OCI-M2 (cell line): ENCODE measurements at regions not wholly inside any gene's neighbourhood (a gene's known extent, or its start where the extent isn't known, plus 50 kb on each side); places are given as distances from the start of the nearest gene placed in this dataset.

ENCODE experiments used
- DNase-seq: peaks from one replicate; lab custom pipeline; 2025; ENCODE audit not compliant: unreplicated experiment; lab: John Stamatoyannopoulos, UW

DNA sequence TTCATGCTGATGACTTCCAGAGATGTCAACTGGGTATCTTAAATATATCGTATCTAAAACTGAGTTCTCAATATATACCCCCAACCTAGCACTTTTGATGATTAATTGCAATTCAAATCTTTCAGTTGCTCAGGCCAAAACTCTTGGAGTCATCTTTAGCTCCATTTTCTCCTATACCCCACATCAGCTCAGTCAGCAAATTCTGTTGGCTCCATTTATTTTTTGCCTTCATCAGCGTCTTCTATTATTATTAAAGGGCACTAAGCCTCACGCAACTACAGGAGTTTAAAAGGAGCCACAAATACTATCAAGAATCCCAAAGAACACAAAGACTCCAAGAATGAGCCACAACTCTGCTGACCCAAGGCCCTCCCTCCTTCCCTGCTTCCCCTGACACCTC is 134.9 kb downstream of the KCTD12 start:
- DNase-seq: no peak

DNA sequence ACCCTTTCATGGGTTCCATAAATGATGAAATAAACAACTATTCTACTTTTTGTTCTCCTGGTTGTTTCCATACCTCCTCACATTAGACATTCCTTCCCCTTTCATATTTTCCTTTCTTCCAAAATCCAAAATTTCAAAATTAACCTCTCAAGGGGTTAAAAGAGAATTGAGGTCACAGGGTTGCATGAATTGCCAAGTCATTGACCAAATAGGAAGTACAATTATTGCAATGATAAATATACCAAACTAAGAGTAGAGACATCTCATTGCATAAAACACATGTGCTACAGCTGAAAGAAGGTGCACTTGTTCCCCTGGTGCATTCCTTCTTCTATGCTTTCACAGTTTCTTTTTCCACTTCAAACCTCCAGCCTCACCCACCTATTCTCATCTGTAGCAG is 136.1 kb downstream of the KCTD12 start:
- no peak for DNase-seq

DNA sequence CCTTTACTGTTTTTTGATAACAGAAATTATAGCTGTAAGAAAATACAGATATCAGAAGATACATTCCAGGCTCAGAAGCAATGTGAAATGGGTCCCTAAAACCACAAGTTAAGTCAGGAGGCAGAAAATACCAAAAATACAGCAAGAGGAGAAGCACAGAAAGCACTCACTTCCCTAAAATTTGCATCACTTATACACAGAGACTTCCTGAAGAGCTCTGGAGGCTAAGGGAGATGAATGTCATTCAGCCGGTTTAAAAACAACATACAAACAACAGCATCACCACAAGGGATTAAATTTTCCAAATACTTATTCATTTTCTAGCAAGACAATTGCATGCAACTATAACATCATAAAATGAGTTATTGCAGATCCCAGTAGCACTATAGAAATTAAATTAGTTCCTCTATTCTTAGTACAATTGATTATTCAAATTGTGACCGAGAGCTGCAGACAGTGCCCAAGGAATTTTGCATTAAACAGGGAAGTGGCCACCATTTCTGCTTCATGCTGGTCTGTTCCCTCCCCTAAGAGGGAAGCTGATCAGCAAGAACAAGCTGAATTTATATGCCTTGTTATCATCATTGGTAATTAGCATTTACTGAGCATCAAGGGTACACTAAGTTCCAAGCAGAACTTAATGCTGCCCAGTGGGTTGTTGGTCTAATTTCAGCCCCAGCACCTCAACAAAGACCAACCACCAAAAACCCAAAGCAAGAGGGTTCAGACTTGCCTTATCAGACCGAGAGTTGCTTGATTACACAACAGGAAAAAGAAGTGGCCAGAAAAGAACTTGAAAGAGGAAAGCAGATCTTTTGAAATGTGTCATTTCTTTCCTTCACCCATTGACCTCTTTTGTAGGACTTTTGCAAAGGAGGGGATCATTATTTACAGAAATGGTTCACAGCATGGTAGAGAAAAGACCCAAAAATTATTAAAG is 140.7 kb downstream of the KCTD12 start:
- no peak for DNase-seq

DNA sequence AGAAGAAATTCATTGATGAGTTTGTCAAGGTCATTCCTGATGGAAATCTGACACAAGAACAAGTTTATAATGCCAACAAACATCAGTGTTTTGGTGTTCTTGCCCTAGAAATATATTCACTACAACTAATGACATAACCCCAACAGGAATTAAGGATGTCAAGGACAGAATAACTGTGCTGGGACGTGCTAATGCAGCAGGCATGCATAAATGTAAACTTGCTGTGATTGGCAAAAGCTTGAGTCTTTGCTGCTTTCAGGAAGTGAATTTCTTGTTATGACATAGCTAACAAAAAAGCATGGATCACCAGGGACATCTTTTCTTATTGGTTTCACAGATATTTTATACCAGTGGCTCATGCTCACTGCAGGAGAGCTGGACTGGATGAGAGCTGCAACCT is 144.6 kb downstream of the KCTD12 start:
- DNase-seq: no peak

DNA sequence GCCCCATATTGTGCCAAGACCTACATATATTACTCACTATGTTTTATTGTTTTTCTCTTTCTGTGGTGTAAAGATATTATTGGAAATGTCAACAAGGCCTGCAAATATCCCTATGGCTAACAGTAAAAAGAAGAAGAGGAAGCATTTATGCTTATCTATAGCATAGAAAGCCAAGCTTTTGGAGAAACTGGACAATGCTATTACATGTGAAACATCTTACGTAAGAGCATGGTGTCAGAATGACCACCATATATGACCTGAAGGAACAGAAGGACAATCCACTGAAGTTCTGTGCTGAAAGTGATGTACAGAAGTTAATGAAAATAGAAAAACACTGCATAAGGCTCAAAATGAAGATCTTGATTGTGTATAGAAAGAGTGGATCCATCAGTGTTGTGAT is 145.2 kb downstream of the KCTD12 start:
- no peak for DNase-seq

DNA sequence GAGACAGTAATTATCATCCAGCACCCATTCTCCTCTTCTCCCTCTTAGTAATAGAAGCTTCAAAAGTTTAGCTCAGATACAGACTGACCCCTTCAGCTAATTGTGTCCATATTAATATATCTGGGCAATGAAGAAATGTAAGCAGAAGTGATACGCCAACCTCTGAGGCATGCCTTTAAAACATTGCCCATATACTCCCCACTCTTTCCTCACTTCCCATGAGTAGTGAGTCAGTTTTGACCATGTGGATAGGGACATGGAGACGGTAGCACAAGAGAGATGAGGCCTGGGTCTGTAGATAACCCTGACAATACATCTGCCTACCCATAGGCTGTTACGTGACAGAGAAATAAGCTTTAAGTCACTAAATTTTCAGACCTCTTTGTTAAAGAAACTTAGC is 147.6 kb downstream of the KCTD12 start:
- DNase-seq: no peak

DNA sequence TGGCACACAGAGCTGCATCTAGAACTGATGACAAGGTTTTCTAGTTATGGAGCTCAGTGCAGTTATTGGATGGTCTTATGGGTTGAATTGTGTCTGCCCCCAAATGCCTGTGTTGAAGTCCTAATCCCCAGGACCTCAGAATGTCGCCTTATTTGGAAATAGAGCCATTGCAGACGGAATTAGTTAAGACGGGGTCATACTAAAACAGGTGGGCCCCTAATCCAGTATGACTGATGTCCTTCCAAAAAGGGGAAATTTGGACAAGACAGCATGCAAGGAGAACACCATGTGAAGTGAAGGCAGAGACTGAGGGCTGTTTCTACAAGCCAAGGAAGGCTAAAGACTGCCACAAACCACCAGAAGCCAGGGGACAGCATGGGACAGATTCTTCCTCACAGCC is 148.7 kb downstream of the KCTD12 start:
- no peak for DNase-seq

DNA sequence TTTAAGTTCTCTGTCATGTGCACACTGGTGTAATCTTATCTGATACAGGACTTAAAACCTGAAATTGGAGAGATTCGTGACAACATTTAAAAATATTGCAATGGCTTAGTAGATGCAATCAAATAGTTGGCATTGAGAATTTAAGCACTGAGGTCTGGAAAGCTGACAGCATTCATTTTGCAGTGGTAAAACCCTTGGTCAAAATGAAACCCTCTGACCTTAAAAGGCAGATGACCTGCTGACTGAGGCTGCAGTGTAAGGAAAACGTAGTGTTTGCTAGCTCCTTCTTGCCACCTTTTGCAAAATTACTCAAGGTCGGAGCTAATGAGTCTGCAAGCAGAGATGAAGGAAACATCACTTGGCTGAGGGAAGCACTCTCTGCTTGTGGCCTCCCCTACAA is 150.6 kb downstream of the KCTD12 start:
- no peak for DNase-seq

DNA sequence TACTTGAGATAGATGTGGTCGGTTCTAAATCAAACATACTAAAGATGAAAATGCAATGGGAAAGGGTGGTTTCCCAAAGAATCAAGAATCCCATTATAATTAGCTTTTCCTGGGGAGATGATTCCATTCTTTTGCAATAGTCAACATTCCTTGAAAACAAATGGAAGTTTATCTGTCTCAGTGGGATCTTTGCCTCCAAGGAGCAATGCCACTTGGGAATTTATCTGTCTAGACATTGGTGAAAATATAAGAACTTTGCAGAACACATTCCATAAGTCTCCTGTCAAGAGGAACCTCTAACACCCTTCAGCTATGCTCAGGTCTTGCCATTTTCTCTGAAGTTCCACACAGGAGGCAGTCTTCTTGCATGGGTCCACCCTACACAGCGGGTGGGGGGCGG is 152.5 kb downstream of the KCTD12 start:
- no peak for DNase-seq

DNA sequence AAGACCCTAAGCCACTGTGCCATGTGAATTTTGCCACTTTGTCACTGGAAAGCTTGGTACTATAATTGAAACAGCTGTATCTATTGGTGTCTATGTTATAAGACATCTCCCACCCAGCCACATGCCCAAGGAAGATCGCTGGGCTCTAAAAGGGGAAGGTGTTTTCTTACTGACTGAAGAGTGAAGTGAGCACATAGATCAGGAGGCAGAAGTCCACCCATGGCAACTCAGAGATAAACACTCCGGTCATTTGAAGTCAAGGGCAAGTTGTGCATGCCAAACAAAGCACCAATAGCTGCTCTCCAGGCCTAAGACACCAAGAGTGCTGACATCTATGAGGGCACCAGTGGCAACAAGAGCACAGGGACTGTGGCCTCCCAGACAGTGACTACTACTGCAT is 153.8 kb downstream of the KCTD12 start:
- no peak for DNase-seq

DNA sequence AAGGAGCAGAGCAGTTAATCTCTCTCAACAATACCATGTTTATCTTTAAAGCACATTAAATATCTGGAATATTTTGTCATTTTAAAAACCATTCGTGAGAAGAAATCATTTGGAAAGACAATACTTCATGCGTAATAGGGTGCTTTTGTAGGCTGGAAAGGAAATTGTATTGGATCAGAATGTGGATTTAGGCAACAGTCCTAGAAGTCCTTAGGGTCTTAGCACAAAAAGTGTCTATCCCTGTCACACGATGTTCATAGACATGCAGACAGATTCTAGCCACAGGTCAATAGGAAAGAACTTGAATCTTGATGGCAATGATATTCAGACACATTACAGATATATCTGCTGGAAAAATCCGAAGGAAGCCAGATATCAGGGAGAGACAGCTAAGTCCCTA is 156.0 kb downstream of the KCTD12 start:
- DNase-seq: no peak

DNA sequence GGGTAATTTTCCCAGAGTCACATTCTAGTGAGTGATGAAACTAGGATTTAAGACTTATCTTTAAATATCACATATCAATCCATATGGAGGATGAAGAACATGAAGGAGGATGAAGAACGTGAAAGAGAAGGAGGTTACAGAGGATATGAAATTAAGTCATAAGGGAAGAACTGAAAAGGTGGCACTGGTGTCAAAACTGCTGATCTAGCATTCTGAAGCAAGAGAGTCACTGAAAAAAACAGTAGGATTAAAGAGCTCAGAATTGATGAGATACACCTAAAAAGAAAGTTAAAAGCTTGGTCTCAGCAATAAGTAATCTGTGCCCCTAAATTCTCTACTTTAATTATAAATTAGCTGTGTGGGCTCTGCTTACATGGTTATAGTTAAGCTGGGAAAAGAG is 156.5 kb downstream of the KCTD12 start:
- DNase-seq: no peak

DNA sequence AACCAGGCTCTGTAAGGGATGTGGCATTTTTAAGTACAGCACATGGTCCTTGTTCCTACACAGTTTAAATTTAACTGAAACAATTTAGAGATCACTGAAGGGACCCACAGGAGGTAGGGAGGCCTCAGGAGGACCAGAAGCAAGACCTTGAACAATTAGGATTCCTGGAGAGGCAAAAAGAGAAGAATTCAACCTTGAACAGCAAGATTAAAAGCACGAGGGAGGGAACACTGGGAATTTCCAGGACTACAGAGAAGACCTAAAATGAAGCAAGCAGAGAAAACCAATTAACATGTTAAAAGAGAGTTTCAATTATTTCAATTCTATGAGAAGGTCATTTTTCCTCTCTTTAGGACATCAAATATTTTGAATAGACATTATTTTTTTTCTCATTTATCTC is 160.3 kb downstream of the KCTD12 start:
- no peak for DNase-seq

DNA sequence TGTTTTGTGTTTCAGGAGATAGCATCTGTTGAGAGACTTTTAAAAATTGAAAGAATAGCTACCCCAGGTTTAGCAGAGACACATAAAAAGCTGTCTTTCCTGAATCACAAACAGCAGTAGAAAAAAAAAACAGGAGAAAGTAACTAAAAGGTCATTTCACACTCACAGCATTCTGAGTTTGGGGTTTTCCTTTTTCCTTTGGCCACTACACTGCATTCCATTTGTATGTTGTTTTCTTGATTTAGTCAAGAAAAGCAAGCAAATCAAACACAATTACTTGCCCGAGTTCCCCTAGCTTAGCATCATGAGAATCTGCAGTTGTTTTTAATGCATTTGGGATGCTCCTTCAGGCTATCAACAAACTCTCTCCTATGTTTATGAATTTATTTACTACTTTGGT is 161.0 kb downstream of the KCTD12 start:
- DNase-seq: no peak

DNA sequence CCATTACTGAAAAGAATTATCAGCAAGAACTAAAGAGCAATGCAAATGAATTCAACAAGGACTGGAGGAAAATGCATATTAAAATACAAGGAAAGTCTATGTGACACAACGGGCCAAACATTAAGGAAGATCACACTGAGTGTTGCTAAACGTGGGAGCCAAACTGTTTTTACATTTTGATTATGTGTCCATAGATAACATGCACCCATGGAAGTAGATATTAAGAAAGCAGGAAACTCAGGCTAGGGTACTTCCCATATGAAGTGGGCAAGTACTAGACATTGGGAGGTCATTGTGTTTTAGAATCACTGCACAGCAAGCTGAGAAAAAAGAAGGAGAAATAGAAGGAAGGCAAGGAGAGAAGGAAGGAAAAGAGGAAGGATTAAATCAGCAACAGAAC is 161.8 kb downstream of the KCTD12 start:
- no peak for DNase-seq

DNA sequence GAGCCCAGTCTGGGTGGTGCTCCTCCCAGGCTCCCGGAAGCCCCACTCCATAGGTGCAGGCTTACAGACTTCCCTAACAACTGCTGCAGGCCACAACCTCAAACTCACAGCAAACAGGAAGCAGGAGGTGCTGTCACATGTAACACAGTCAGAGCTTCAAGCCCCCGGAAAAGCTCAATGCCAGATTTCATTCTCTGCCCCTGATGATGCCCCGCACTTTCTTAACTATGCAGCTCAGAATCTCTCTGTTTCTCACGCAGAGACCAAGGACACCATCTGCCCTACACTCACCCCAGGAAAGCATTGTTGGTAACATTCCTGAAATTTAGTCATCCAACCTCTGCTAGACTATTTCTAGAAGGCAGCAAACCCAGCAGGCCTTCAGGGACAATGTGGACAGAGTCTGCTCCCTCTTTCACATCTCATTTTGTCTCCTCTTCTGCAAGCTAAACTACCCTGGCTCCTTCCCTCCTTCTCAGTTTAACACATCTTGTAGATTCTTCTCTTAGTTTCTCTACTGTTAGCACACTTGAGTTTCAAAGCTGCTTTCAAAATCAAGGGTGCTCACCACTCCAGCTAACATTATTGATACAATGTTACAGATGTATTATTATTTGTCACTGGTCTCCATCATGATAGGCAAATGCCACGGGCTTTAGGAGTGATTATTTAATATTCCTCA is 162.5 kb downstream of the KCTD12 start:
- DNase-seq: no peak

DNA sequence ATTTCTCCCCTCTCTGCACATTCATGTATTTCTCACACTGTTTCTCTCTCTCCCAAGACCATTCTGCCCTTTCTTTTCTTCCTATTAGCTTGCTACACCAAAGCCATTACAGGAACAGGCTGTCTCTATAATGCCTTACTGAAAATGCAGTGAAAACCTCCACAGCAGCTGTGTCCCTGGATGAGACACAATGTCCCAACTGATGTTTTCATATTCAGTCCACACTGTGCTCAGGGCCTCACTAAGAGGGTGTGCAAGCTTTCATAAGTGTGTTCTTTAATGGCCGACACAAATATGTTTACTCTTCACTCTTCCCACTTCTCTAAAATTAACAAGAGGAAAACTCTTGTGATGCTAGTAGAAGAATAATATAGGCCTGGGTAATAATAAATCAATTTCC is 163.4 kb downstream of the KCTD12 start:
- DNase-seq: no peak

DNA sequence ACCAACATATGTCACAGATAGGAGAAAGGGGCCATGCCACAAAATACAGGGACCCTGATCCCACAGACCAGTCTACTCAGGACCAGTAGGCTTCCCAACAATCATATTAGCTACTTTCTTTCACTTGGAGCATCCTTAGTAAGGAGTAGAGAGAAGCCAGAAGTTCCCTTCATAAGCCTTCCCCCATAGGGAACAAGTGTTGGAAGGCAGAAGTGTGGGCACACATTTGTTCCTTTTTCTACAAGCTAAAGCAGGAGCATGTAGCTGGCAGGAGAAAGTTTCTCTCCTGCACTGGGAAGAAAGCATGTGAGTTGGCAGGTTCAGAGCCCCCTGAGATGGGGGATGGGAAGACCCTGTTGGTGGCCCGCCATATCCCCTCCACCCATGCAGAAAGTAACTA is 165.4 kb downstream of the KCTD12 start:
- DNase-seq: no peak

DNA sequence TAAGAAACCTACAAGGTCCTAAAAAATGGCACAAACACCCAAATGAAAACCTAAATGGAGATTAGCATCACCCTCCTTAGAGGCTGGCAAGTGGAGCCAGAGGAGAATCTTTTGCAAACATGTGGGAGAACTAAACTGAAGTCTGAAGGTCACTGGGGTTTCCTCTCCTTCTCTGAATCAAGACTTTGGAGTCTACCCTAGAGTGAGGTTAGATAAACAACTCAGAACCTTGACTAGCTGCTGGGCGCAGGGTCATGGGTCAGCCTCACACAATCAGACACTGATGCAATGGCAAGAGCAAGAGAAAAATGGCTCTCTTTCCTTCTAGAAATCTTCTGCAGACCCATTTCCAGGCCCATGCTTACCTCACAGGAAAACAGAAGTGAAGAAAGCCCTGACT is 165.8 kb downstream of the KCTD12 start:
- no peak for DNase-seq

DNA sequence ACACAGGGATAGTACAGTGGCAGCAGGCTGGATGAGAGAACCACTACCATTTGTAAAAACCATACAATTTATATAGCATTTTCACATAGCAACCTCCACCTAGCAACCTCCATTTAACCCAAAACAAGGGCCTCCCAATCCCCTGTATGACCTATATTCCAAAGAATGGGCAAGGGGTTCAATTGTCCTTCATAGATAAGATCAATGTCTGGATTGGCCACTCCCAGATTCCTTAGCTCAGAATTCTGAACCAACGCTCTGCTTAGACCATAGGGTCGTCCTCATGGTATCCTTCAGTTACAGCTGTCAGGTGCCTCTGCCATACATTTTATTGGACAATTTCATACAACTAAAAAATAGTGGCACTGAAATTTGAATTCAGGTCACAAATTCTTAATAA is 166.2 kb downstream of the KCTD12 start:
- DNase-seq: no peak

DNA sequence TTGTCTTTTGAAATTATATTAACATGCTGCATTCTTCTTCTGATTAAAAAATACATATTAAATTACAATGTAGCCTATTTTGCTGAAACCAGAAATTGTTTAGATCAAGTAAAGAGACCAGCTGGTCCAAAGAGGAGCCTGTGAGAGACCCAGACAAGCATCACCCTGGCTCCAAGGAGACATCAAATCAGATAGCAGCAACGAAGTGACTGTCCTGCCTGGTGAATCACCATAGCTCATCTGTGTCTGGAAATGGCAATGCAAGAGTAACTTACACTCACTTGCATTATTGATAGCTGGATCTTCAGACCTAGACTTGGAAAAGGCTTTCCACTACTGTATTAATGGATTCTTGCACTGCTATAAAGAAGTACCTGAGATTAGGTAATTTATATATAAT is 169.1 kb downstream of the KCTD12 start:
- DNase-seq: no peak

DNA sequence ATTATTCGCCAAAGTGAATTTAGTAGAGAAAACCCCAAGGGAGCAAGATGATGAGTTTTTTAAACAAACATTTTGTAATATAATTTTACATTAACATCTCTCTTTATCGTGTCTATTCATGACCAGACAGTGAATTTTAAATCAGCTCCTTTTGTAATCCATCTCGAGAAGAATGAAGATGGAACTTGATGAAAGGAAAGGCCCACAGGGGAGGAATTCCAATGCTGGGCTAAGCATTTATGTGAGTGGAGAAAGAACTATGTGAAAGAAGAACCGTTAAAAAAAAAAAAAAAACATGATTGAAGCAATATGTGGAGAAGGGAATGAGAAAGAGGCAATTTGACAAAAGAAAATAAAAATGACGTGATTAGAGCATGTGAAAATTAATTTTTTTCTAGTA is 170.6 kb downstream of the KCTD12 start:
- DNase-seq: no peak

DNA sequence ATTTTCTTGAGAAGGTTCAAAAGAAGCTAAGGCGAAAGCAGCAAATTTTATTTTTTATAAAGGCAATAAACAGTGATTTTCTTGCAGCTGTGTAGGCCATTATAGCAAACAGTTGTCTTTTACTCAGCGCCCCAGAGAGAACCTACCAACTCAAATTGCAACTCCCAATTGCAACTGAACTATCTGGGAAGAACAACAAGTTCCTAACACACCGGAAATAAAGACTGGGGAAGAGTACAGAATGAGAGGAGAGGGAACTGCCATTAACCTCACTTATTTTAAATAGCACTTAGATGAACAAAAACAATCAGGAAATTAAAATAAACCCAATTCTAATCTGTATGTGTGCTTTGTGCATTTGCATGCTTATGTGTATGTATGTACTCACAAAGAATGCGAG is 171.1 kb downstream of the KCTD12 start:
- DNase-seq: no peak
